HUES48 (cell line): ENCODE measurements at regions not wholly inside any gene's neighbourhood (a gene's known extent, or its start where the extent isn't known, plus 50 kb on each side); places are given as distances from the start of the nearest gene placed in this dataset.

ENCODE experiments used
- H3K27ac ChIP-seq: one replicate; pipeline ENCODE4 v1.7.0; 2013; ENCODE audit warnings: low read depth, low read length, inconsistent platforms
- H3K27me3 ChIP-seq: 2 replicates; pipeline ENCODE4 v1.6.1; 2013; ENCODE audit warnings: mild to moderate bottlenecking, low read length; ENCODE audit not compliant: control insufficient read depth, insufficient read depth
- H3K36me3 ChIP-seq: 2 replicates; pipeline ENCODE4 v1.6.1; 2013; ENCODE audit warnings: low read length; ENCODE audit not compliant: control insufficient read depth, insufficient read depth
- H3K4me1 ChIP-seq: 2 replicates; pipeline ENCODE4 v1.6.1; 2013; ENCODE audit warnings: mild to moderate bottlenecking, low read length; ENCODE audit not compliant: control insufficient read depth, insufficient read depth
- H3K4me3 ChIP-seq: 2 replicates; pipeline ENCODE4 v1.5.1; 2013; ENCODE audit warnings: mild to moderate bottlenecking, low read depth, low read length
- H3K9ac ChIP-seq: 2 replicates; pipeline ENCODE4 v1.6.1; 2013; ENCODE audit warnings: mild to moderate bottlenecking, low read depth, low read length, moderate library complexity
- H3K9me3 ChIP-seq: 2 replicates; pipeline ENCODE4 v1.6.1; 2013; ENCODE audit warnings: low read length; ENCODE audit not compliant: control insufficient read depth, insufficient read depth

- Histone ChIP-seq H3K9me3 (peaks cover 18% of the 10 kb centered on the region), H3K9ac (no peak overlapping the region), H3K4me1 (no peaks in the 10 kb centered on the region), H3K27me3 (no peaks in the 10 kb centered on the region), H3K27ac (no peak overlapping the region), H3K4me3 (no peak overlapping the region), H3K36me3 (no peaks in the 10 kb centered on the region)
Observed at GRCh38 chr12:33551006-33551405, 111.4 kb upstream of the SYT10 start.

- H3K4me1 ChIP-seq, result peaks cover 7% of the 10 kb centered on the region; the same call in 1 of the 2 replicates
- no peaks in the 10 kb centered on the region for H3K36me3 ChIP-seq
- H3K27ac ChIP-seq, result no peak overlapping the region
- no peak overlapping the region for H3K4me3 ChIP-seq
- H3K9me3 ChIP-seq, result peaks cover 13% of the 10 kb centered on the region
- H3K27me3 ChIP-seq, result no peaks in the 10 kb centered on the region
- no peak overlapping the region for H3K9ac ChIP-seq
Observed at GRCh38 chr12:33555128-33555527, 115.5 kb upstream of the SYT10 start.

- H3K4me1 ChIP-seq, result peaks cover 19% of the 10 kb centered on the region
- no peaks in the 10 kb centered on the region for H3K27me3 ChIP-seq
- no peak overlapping the region for H3K4me3 ChIP-seq
- H3K9ac ChIP-seq, result no peak overlapping the region
- no peaks in the 10 kb centered on the region; the same call in 1 of the 2 replicates for H3K9me3 ChIP-seq
- H3K36me3 ChIP-seq, result no peaks in the 10 kb centered on the region
- H3K27ac ChIP-seq, result no peak overlapping the region
Observed at GRCh38 chr12:33560653-33561208, 121.1 kb upstream of the SYT10 start.

- Histone ChIP-seq H3K4me3 (no peak overlapping the region), H3K27ac (no peak overlapping the region), H3K9ac (no peak overlapping the region), H3K27me3 (no peaks in the 10 kb centered on the region), H3K4me1 (peaks cover 12% of the 10 kb centered on the region), H3K9me3 (no peaks in the 10 kb centered on the region; the same call in 1 of the 2 replicates), H3K36me3 (no peaks in the 10 kb centered on the region)
Observed at GRCh38 chr12:33562401-33562800, 122.8 kb upstream of the SYT10 start.

- no peaks in the 10 kb centered on the region for H3K27me3 ChIP-seq
- no peak overlapping the region for H3K9ac ChIP-seq
- H3K36me3 ChIP-seq, result no peaks in the 10 kb centered on the region
- 0 out of 2 replicates have a peak, but pooled peaks cover 1% of the 10 kb centered on the region for H3K4me1 ChIP-seq
- H3K9me3 ChIP-seq, result no peaks in the 10 kb centered on the region; the same call in 1 of the 2 replicates
- no peak overlapping the region for H3K27ac ChIP-seq
- no peak overlapping the region for H3K4me3 ChIP-seq
Observed at GRCh38 chr12:33566403-33566802, 126.8 kb upstream of the SYT10 start.

DNA sequence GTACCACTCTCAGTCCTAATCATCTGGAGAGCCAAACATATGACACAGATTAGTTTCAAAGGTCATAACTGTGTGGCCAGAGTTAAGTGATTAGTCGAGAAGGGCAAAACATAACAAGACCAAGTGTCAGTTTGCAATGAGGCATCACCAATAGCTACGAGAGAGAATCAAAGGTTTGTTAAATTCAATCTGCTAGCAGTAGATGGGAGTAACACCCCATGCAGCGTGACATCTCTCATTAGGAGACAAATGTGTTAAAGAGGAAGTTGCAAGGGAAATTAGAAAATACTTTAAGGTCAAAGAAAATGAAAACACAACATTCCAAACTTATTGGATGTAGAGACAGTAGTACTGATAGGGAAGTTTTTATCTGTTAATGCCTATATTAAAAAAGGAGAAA, 135.7 kb upstream of the SYT10 start:
- H3K4me1 ChIP-seq, result no peaks in the 10 kb centered on the region
- no peak overlapping the region for H3K4me3 ChIP-seq
- no peaks in the 10 kb centered on the region for H3K9me3 ChIP-seq
- no peak overlapping the region for H3K27ac ChIP-seq
- no peaks in the 10 kb centered on the region for H3K36me3 ChIP-seq
- no peak overlapping the region for H3K9ac ChIP-seq
- no peaks in the 10 kb centered on the region for H3K27me3 ChIP-seq

- Histone ChIP-seq H3K9ac (no peak overlapping the region), H3K27ac (no peak overlapping the region), H3K4me1 (peaks cover 7% of the 10 kb centered on the region; the same call in 1 of the 2 replicates), H3K9me3 (no peaks in the 10 kb centered on the region), H3K27me3 (no peaks in the 10 kb centered on the region), H3K4me3 (no peak overlapping the region), H3K36me3 (no peaks in the 10 kb centered on the region)
Observed at GRCh38 chr12:33581613-33582122, 142.0 kb upstream of the SYT10 start.

DNA sequence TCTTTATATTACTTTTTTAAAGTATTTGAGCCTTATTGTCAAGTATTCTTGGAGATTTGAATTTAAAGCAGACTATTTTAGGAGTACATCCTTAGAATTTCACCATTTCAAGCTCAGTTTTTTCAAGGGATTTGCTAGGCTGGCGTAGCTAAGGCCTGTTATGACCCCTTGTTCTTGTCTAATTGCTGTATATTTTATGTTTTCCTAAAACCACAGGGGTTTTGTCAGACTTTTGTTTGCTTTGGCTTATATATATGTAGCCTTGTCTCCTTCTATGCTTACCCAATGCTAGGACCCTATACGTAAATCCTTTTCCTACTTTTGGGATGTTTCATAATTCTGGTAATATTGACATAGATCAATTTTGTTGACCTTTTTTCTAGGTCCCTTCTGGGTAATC, 147.0 kb upstream of the SYT10 start:
- Histone ChIP-seq H3K27me3 (no peaks in the 10 kb centered on the region), H3K4me1 (peaks cover 39% of the 10 kb centered on the region), H3K4me3 (no peak overlapping the region), H3K9me3 (no peaks in the 10 kb centered on the region), H3K27ac (peak overlapping the region; percentile 92), H3K36me3 (no peaks in the 10 kb centered on the region), H3K9ac (no peak overlapping the region)

GRCh38 chr12:33587354-33587753, 147.7 kb upstream of the SYT10 start:
- Histone ChIP-seq H3K4me3 (0 out of 2 replicates have a peak overlapping the region, but pooled peaks have one; percentile 5), H3K9ac (no peak overlapping the region), H3K27ac (peak overlapping the region; percentile 92)

GRCh38 chr12:33587784-33588712, 148.4 kb upstream of the SYT10 start:
- H3K4me1 ChIP-seq, result peaks cover 38% of the 10 kb centered on the region
- peak overlapping the region; percentile 92 for H3K27ac ChIP-seq
- H3K4me3 ChIP-seq, result peak overlapping the region; percentile 31; the same call in 1 of the 2 replicates
- no peaks in the 10 kb centered on the region for H3K36me3 ChIP-seq
- H3K27me3 ChIP-seq, result no peaks in the 10 kb centered on the region
- no peaks in the 10 kb centered on the region for H3K9me3 ChIP-seq
- H3K9ac ChIP-seq, result no peak overlapping the region

More at GRCh38 chr12:33587354-33587753, 147.7 kb upstream of the SYT10 start:
- Histone ChIP-seq H3K36me3 (no peaks in the 10 kb centered on the region), H3K27me3 (no peaks in the 10 kb centered on the region), H3K9me3 (no peaks in the 10 kb centered on the region), H3K4me1 (peaks cover 38% of the 10 kb centered on the region)
